Fibroblast of skin of right quadriceps (primary cell): ENCODE measurements at regions not wholly inside any gene's neighbourhood (a gene's known extent, or its start where the extent isn't known, plus 50 kb on each side); places are given as distances from the start of the nearest gene placed in this dataset.

Source experiments
- DNase-seq: peaks from one replicate; pipeline ENCODE4 v3.0.0-alpha.2; 2013

DNA sequence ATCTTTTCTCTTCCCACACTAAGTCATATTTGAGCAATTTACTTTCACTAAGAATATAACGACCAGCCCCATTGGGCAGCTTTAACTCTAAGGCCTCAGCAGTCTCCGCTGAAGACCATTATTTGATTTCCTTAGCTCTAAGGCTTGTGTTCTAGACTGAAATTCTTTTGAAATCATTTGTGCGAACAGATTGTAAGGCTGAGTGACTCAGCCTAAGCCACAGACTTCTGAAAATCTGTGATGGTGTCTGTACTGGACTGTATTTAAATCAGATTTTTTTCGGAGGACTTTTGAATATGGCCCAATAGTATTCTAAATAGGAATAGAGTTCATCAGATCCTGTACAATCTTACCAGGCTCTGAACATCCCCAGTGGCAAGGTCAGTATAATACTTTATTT lies 150.3 kb upstream of the TECRL start:
- no peak for DNase-seq

DNA sequence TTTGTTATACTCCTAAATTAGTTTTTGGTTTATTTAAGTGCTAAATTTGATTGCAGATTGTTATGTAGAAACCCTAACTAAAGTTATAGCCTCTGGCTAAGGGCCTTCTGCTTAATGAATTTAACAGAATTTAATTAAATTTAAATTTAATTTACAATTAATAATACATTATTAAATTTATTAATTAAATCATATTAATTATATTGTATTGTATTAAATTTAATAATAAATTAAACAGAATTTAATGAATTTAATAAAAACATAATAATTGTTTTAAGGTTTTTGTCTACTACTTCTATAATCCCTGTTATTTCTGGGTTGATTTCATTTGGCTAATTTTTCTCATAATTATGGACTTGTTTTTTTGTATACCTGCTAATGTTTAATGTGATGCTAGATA lies 141.9 kb upstream of the TECRL start:
- DNase-seq = no peak

DNA sequence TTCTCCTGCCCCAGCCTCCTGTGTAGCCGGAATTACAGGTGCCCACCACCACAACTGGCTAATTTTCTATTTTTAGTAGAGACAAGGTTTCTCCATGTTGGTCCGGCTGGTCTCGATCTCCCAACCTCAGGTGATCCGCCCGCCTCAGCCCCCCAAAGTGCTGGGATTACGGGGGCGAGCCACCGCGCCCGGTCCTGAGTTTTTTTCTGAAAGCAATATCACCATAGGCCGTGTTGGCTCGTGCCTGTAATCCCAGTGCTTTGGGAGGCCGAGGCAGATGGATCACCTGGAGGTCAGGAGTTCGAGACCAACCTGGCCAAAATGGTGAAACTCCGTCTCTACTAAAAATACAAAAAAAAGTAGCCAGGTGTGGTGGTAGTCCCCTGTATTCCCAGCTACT lies 136.3 kb upstream of the TECRL start:
- DNase-seq = no peak

DNA sequence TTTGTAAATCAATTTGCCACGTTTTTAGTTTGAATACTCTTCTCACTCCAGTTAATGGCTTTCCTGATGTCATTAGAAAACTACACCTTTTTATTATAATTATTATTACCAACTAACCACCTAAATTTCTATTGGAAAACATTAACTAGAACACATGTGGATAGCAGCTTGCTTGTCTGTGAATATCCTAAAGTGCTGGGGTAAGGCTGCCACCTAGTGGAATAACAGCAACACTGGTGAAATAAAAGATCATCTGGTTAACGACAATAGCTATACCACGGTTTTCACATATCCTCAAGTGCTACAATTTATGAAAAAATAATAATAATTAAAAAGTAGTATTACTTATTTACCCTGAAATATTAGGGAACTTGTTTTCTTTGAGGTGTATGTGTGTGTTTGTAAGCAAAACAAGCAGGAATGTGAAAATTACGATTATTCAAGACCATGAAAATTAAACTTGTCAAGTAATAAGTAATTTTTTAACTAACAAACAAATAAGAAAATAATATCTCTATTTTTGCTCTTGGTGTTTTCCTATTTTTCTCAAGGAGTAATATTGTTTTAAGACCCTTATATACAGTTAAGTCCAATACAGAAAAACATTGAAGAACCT lies 130.1 kb upstream of the TECRL start:
- peak; percentile 42 for DNase-seq

- no peak for DNase-seq
Measured at GRCh38 chr4:64538219-64538618, 129.0 kb upstream of the TECRL start.

GRCh38 chr4:64533637-64534036 lies 124.4 kb upstream of the TECRL start:
- no peak for DNase-seq

DNA sequence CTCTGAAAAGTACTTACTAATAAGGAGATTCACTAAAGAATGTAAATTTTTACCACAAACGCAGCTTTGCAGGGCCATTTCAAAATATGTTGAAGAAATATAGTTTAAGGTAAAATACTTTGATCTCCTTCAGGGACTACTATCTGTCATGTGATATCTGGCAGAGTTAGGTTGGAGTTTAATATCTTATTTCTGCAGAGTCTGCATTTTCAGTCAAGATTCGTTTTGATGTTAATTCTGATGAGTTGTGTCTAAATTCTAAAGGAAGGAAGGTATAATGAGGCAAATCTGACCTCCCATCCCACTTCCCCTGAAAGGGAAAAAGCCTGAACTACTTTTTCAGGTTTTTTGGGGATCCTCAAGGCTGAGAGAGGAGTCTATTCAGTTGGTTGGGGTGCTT lies 123.9 kb upstream of the TECRL start:
- no peak for DNase-seq

GRCh38 chr4:64520421-64520820 lies 111.2 kb upstream of the TECRL start:
- DNase-seq = no peak

DNA sequence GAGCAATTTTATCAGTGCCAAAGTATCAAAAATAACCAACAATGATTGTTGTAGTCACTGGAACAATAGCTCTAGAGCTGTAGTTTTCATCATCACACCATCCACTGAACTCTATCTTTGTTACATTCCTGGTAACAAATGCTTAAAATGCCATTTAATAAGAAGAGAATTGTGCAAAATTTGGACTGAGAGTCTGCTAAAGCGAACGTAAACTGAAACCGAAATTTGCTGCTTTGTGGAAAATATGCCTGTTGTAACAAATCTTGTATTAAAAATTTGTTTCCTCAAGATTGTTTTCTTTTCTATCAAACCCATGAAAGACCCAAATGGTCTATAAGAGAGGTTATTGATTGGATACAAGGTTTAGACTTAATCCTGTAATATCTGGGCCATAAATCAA lies 109.3 kb upstream of the TECRL start:
- DNase-seq = no peak

GRCh38 chr4:64516176-64516575 lies 106.9 kb upstream of the TECRL start:
- no peak for DNase-seq

DNA sequence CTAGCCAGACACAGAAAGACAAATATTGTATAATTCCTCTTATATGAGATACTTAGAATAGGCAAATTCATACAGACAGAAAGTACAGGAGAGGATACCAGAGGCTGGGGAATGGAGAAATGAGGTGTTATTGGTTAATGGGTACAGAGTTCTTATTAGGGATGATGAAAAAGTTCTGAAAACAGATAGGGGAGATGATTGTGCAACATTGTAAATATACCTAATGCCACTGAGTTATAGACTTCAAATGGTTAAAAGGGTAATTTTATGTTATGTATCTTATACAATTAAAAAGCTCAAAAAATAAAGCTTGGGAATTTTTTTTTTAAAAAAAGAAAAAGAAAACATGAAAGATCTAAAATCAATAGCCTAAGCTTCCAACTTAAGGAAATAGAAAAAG lies 98.8 kb upstream of the TECRL start:
- DNase-seq = no peak

- no peak for DNase-seq
Measured at GRCh38 chr4:64503945-64504675, 94.9 kb upstream of the TECRL start.

DNA sequence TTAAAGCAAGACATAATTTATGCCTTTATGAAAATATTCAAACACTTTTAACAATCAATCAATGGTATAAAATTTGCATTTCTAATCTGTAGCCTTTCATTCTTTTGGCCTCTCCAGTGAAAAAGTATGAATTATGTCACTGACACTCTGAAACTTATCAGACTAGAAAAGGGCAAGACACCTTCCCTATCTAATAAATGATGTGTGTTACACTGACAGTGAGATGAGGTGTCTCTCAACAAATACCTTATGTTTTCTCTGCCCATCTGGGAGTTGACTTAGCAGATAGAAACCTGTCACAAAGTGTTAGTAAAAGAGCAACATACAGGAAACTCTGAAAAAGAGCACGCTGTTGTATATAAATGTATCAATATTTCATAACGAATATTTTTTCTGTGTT lies 94.2 kb upstream of the TECRL start:
- no peak for DNase-seq

DNA sequence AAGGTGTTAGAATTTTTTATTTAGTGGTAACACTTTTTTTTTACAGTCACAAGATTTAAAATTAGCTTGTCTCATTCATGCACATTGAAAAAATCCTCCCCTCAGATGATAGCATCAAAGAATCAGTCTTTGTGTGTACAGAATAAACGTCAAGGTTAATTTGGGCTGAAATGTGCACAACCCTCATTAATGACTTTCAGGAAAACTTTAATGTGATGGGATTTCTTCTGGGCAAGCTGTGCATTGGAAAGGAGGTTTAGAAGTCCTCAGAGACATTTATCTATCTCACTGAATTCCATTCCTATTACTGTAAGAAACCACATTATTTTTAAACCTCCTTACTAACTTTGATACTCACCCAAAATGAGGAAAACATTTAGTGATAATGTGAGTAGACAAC lies 88.2 kb upstream of the TECRL start:
- DNase-seq = peak; percentile 0

GRCh38 chr4:64495946-64496345 lies 86.7 kb upstream of the TECRL start:
- DNase-seq = no peak

DNA sequence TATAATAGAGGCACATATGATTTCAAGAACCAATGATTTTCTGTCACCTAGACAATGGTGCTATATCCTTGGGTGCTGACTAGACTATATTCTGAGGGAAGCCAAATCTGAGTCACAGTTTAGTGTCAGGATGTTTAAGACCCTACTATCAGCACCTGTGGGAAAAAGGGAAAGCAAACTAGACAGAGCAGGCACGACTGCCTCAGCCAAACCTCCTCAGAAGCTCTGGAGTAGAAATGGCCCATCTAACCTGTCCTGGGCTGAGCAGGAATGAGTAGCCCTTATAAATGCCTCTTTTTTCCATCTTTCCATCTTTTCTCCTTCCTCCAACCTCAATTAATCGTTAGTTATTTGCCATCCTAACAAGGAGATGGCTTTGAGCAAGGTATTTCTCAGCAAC lies 80.4 kb upstream of the TECRL start:
- DNase-seq = no peak

DNA sequence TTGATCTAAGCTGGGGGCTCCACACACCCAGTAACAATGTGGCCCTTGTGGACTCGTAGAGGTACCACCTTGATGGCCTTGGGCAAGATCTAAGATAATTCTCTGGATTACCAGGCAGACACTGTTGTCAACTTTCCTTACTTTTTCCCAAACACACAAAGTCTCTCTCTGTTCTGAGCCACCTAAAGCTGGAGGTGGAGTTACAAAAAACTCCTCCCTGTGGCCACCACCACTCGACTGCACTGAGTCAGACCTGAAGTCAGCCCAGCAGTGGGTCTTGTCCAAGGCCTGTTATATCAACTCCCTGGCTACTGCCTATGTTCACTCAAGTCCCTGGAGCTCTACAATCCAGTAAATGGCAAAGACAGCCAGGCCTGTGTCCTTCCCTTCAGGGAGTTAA lies 70.1 kb upstream of the TECRL start:
- no peak for DNase-seq

GRCh38 chr4:64477127-64477526 lies 67.9 kb upstream of the TECRL start:
- DNase-seq = no peak

DNA sequence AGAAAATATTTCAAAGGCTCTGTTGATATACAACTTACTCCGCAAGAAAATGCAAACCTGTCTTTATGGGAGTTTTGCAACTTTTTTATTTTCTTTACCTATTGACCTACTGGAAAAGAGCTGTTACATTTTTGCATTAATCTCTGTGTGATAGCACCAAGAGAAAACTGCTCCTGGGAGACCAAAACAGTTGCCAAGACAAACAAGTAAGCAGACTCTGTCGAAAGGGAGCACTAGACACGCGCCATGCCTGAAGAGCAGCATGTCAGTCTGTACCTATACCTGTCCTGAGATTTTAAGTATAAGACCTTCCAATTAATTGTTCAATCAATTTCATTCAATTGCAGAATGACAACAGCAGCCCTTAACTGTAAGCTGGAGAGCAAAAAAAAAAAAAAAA lies 56.0 kb upstream of the TECRL start:
- DNase-seq = no peak

GRCh38 chr4:64464581-64464980 lies 55.3 kb upstream of the TECRL start:
- no peak for DNase-seq
